A172 (cell line): ENCODE measurements at regions not wholly inside any gene's neighbourhood (a gene's known extent, or its start where the extent isn't known, plus 50 kb on each side); places are given as distances from the start of the nearest gene placed in this dataset.

Experiments used
- DNase-seq: peaks from one replicate; pipeline ENCODE4 v3.0.0-alpha.2; 2015; ENCODE audit warnings: low spot score

DNA sequence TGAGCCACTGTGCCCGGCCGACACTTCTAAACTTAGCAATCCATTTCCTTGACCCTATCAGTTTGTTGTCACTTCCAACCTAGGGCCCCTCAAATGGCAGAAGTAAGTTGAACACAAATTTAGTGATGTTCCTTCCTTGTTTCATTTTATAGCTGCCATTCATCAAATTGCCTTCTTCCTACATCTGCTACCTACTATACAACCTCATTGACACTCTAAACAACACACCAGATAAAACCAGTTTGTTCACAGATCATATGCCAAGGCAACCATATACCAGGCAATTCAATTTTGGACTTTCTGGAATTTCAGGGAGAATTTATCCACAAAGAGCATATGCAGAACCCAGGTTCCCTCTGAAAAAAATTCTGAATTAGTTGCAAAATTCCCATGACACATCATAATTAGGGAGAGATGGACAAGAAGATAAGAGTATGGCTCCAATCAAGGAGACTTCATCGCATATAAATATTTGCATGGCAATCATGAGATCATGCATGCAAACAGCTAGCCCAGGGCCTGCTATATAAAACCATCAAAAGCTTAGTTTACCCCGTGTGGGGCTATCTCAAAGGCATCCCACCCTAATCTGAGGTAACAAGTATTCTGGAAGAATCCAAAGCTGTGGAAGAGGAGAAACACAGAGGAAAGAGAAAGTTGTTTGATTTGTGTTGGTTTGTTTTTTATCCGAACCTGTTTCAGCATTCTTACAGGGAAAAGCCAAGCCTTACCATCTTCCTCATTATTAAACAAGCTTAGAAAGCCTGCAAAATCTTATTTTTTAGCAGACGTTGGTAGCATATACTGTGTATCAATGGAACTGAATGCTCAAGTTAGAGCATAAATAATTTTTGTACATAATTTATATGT is 132.8 kb upstream of the TNFAIP3 start:
- DNase-seq: no peak

DNA sequence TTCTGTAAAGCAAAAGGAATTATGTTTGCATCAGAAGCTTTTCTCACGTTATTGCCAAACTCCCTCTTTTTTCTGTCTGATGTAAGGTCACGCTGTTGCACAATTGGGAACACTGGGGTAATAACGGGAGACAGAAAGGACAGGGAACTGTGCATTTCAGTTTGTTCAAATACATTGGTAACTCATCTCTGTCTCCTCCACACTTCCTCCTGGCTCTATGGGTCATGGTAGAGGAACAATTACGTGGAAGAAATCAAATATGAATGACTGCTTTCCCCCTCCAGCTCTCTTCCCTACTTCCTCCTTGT is 132.2 kb upstream of the TNFAIP3 start:
- DNase-seq: no peak

DNA sequence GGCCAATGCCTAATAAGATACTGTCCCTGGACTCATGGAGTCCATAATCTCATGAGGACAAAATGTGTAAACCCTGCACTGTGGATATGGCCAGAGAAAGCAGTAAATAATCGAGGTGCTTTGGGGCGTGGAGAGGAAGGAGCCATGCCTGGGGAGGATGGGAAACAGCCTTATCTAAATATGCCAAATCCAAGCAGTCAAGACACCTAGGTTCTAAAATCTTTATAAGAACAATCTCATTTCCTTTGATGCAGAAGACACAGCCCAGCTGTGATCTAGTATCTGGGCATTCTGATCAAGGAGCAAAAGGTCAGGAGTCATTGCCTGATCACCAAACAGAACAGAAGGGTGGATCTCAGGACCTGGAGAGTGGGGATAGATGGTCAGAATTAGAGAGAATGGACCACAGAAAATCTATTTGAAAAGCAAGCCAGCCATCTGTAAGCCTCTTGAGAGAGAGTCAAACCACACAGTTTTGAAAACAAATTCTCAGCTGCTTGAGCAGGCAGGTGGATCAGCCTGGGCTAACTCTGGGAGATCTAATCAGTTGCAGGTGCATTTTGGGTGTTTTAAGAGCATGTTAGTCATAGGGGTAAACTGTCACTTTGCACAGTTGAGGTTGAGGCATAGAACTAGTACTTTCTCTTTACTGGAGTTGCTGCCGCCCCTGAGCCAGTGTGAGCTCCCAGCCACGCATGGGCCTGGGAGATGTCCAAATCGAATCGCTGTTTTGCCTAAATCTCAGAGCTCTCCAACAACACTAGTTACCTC is 130.8 kb upstream of the TNFAIP3 start:
- DNase-seq: no peak

DNA sequence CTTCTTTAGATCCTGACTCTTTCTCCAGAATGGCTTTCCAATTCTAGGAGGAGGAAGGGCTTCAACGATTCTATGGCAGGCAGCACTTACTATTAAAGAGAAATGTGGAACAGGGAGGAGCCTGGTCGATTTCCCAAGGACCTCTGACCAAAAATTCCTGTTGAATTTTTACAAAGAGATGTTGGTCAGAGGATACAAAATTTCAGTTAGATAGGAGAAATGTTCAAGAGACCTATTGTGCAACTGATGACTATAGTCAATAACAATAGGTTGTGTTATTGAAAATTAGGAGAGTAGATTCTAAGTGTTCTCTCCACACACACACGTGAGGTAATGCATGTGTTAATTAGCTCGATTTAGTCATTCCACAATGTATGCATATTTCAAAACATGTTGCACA is 130.1 kb upstream of the TNFAIP3 start:
- DNase-seq: no peak

DNA sequence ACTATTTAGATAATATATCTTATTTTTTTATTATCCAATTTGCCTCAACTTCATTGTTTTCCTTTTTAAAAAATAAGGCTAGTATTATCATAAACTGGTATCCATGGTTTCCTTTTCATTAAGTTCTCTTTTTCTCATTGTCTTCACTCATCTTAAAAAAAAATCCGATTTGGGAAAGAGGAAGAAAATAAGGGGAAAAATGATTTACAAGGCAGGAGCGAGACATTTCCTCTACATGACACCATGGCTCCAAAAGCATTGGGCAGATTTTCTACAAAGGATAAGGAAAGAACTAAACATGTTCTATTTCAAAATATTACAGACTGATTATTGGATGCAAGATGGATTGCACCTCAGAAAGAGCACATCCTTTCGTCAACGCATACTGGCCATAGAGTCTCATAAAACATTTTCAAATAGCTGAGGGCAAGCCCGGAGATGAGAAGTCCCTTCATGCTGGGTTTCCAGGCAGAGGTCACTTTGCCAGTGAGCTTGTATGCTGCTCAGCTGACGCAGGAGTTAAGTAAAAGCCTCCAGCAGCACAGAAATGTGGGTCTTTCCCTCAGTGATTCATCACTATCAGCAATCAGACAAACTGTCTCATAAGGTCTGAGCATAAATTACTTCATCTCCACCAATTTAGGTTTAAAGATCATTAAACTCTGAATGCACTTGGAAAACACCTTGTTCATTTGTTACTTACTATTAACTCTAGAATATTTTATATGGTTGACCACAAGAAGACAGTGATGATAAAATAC is 129.0 kb upstream of the TNFAIP3 start:
- DNase-seq: peak; percentile 74

DNA sequence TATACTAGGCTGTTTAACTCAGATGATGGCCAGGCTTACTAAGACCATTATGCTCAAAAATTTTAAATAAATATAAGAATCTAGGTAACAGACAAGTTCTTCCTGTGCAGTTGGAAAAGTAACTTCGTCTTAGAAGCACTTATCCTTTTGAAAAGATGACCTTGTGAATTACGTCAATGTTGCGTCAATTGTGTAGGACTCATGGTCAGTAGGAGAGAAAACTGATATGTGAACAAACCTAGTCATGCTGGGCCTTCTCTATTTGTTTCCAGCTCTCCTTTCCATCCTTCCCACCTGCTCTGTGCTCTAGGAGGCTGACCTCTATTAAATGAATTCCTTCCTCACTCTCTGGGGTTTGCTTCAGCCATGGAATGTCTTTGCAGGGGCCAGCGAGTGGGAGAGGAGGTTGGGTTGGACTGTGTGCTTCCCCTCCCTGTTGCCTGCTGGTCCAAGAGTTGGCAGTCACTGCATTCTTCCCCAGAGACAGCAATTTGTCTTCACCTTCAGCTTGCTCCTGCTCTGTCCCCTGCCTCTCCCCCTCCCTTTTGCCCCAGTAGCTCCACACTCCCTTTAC is 128.0 kb upstream of the TNFAIP3 start:
- no peak for DNase-seq

DNA sequence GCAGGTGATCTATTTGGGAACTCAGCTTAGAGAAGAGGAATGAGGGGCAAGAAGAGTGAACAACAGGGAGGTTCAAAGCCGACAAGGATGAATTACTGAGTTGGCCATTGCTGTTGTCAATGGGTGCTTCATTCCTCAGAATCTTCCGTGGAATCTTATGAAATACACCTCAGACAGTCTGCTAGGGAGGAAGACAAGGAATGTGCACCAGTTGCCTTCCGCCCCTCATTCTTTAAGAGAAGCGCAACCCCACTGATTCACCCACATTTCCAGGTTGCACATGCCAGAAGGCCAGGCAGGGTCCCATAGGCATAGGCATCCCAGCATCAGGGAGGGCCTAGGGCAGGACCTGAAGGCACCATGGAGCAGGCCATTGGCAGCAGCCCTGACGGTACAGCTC is 127.5 kb upstream of the TNFAIP3 start:
- DNase-seq: no peak

DNA sequence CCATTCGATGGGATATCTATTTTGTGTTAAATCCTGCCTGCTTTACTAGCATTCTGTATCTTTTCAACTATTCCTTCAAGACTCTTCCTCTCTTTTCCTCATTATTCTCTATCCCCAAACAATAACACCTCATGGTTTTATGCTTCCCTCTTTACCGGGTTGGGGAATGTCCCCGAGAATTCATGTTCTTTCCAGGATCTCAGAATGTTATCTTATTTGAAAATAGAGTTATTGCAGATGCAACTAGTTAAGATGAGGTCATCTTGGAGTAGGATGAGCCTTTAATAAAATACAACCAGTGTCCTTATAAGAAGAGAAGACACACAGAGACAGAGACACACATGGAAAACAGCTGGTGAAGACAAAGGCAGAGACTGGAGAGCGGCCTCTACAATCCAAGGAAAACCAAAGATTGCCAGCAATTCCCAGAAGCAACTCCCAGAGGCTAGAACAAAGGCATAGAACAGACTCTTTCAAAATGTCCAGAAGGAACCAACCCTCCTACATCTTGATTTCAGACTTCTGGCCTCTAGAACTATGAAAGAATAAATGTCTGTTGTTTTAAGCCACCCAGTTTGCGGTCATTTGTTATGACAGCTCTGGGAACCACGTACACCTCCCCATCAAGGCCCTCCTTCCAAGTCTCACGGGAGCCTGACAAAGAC is 126.8 kb upstream of the TNFAIP3 start:
- DNase-seq: no peak

DNA sequence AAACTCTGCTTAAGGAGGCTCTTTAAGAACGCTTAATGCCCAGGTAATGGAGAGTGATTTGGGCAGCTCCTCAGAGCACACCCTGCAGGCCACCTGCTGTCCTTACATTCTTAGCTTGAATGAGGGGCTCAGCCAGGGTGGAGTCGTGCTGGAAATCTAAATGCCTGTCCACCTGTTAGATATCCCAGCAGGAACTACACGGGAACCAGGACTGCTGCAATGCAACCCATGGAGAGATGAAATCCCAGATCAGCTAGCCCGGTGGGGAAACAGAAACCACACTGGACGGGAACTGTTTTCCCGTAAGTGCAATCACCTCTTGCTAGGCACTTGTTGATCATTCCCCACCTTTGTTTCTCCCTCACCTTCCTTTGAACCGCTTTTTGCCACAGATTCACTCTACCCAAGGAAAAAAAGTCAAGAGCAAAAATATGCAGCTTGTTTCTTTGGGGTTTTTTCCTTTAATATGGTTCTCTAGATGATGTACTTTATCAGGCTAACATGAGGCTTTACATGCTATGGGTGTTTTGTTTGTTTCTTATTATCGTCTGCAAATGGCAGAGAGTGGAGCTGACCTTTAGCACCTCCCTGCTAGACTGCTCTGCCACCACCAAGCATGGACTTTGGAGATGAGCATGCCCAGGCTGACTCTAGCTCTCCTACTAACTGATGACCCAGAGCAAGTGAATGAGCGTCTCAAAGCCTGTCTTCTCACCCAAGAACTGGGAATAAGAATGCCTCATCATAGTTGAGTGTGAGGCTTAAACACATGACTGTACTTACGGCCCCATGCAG is 125.9 kb upstream of the TNFAIP3 start:
- no peak for DNase-seq

DNA sequence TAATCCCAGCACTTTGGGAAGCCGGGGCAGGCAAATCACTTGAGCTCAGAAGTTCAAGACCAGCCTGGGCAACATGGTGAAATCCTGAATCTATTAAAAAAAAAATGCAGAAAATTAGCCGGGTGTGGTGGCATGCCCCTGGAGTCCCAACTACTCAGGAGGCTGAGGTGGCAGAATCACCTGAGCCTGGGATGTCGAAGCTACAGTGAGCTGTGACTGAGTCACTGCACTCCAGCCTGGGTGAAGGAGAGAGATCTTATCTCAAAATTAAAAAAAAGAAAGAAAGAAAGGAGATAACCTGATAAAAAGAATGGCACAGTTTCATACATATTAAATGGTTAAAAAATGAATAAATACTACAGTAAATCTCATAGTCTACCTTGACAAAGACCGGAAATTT is 123.6 kb upstream of the TNFAIP3 start:
- peak; percentile 25 for DNase-seq

DNA sequence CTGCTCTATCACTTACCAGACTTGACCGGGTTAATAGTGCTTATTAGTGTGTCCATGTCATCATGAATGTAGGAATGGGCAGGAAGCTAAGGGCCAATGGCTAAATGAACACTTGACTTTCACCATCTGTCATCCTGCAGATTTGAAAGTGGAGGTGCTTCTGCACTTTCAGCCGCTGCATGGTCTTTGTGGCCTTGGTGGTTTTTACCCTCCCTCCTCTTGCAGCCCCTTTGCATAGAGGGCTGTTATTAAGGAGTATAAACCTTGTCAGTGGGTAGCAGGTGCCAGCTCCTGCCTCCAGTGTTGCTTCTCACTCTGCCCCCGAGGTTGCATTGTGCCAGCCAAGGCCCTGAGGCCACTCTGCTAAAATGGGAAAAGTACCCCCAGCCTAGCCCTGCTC is 122.2 kb upstream of the TNFAIP3 start:
- DNase-seq: no peak

DNA sequence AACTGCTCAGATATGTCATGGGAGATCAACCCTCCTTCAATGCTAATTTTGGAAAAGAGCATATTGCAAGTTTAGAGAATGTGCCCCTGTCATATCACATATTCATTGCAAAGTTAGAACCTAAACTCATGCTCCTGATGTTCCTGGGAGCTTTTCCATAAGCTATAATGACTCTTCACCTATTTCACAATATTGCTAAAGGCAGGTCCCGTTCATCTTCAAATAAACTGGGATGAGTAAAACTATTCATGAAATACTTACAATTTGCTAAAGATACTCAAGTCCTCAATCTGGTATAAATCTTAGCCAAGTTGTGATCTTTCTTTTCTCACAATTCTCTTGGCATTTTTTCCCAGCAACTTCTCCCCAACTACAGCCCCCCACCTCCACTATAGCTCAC is 121.7 kb upstream of the TNFAIP3 start:
- DNase-seq: no peak

DNA sequence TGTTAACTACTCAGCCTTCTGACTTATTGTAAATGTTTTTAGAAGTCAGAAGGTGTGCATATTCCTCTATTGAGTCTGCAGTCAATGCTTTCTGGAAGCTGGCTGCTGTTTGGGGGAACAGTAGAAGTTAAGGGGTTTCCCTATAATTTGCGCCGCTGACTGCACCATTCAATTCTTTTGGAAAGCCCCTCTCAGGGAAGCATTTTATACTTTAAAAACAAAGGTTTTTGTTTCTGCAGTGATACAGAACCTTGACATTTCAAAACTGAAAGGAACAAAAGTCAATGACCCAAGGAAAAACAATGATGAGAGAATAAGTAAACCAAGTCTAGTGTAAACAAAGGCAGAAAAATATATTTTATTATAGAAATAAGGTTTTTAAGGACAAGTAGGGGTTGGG is 120.8 kb upstream of the TNFAIP3 start:
- DNase-seq: no peak

DNA sequence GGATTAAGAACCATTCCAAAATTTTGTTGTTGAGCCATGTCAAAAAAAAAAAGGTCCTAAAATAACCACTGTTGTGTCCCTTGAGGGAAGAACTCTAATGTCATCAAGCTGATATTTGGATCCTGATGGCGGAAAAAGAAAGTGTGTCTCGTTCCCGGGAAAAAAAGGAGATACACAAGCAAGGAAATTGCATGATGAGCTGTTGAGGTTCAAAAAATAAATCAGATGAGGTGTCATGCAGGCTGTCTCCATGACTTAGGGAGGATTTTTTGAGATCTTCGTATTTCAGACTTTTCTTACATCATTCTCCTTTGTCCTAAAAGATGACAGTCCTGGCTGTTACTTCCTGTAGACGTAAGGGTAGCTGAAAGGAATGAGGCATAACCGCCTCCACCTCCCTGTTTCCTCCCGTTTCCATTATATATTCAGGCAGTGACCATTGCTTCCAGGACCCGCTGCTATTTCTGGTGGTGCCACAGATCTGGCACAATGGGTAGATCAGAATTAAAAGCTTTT is 117.3 kb upstream of the TNFAIP3 start:
- no peak for DNase-seq

DNA sequence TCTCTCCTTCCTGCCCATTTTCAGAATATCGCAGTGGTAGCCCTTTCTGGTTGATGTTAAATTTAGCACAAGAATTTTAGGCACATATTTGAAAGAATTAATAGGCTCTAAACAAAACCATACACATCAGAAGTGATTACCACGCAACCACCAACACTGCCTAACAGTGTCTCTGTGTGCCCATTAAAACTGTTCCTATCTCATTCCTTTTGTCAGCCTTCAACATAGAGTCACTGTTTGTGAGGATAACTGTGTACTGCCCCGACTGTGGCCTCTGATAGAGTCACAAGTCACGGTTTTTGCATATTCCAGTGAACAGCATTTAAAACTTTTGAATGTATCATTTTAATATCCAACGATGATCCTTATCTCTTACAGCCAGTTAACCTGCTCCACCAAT is 116.8 kb upstream of the TNFAIP3 start:
- no peak for DNase-seq

DNA sequence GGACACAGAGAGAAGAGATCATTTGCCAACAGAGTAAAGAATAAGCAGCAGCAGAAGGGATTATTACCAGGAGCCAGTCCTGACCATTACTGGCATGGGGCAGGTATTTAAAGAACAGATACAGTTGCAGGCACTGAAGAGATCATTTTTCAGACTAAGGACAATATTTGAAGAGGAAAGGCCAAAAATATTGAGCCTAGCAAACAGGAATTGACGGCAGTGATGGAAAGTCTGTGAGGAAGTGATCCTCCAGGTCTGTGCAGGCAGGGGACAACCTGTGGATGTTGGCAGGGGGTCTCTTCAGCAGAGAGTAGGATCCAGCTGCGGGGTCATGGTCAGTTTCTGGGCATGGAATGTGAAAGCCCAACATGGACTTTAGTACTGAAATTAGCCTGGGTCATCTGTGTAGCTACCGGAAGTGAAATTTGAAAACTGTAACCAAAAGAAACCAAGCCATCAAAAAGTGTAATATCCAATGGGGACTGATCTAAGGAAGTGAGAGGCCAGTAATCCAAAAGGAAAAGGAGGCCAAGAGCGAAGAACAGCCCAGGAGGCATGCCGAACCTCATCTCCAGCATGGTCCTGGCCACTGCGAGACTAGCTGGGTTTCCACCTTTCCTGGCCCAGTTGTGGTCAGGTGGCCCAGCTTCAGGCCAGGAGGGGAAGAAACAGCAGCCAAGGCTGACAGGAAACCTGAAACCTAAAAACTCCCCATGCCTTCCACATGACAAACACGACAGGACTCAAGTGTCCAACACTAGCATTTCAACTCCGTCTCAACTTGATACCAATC is 115.1 kb upstream of the TNFAIP3 start:
- no peak for DNase-seq

DNA sequence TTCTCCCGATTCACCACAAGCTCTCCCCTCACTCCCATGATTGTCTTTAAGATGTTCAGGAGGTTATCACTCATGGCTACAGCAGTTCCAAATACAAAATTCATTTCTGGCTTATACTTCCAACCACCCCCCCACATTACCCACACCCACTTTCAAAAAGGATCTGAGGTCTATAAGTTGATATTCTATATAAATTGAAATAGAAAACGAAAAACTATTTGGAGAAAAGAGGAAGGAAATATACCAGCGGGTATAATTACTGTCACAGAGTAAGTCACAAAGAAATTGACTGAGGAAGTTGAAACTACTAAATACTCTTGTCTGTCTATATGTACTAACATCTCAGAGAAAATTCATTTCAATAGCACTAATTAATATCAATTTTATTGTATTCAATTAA is 112.7 kb upstream of the TNFAIP3 start:
- no peak for DNase-seq

DNA sequence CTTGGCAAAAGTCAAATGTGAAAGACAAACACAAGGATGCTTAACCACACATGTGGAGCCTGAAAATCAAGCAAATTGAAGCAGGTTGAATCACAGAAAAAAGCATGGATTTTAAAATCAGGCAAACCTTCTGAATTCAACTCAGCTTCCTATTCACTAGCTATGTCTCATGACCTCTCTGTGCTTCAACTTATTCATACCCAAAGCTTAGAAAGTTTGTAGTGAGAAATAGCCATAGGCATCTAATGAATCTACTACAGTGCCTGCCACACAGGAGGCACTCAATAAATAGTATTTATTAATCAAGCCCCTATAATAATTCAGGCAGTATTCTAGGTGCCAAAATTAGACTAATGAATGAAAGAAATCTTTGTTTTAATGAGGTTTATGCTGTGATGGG is 112.2 kb upstream of the TNFAIP3 start:
- DNase-seq: no peak

DNA sequence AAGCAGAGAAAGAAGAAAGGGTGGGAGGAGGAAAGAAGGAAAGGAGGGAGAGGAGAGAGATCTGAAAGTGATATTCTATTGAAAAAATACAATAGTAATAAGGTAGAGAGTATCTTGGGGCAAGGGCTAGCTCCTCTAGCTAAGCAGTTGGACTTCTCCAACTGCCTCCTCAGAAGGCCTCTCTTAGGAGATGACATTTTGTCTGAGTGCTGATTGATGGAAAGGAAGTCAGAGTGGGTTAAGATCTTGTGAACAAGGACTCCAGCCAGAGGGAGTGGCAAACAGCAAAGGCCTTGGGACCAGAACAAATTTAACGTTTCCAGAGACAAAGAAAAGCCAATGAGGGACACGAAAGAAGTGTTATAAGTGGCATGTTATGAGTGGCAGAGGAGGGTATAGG is 111.8 kb upstream of the TNFAIP3 start:
- DNase-seq: no peak

DNA sequence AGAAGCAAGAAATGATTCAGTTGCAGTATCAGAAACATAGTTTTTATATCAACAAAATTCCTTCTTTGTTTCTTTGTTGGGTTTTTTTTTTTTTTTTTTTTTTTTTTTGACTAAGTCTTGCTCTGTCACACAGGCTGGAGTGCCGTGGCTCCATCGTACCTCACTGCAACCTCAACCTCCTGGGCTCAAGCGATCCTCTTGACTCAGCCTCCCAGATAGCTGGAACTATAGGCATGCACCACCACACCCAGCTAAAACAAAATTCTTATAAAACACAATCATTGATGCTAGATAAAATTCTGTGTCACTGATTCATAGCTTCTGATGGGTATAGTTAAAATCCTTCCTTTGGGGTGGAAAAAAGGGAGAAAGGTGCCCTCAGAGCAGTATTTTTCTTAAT is 110.3 kb upstream of the TNFAIP3 start:
- no peak for DNase-seq
